Stimulated activated memory B cell treated with anti-CD40 and anti-IgM and Interleukin-4, amounts not matched to agents 10 μg/mL and 1 μg/mL and 100 μg/mL, for 72 hours (primary cell): ENCODE measurements at regions not wholly inside any gene's neighbourhood (a gene's known extent, or its start where the extent isn't known, plus 50 kb on each side); places are given as distances from the start of the nearest gene placed in this dataset.

Source experiments
- ATAC-seq: fragments of 150-1000 bp; cut with Tn5 transposase; 2 replicates; pipeline ENCODE4 v1.10.0; 2021
- H3K27ac Mint-ChIP-seq: one replicate; pipeline ENCODE4 v1.8.0; 2022; ENCODE audit warnings: mild to moderate bottlenecking, mixed read lengths
- H3K27me3 Mint-ChIP-seq: one replicate; pipeline ENCODE4 v1.8.0; 2022; ENCODE audit warnings: mixed read lengths
- H3K36me3 Mint-ChIP-seq: one replicate; pipeline ENCODE4 v1.8.0; 2022; ENCODE audit warnings: mixed read lengths
- H3K4me1 Mint-ChIP-seq: one replicate; pipeline ENCODE4 v1.8.0; 2022; ENCODE audit warnings: mixed read lengths
- H3K4me3 Mint-ChIP-seq: one replicate; pipeline ENCODE4 v1.8.0; 2022; ENCODE audit warnings: mild to moderate bottlenecking, moderate library complexity, mixed read lengths
- H3K9me3 Mint-ChIP-seq: one replicate; pipeline ENCODE4 v1.8.0; 2022; ENCODE audit warnings: mixed read lengths

GRCh38 chr7:46414946-46415345, 493.9 kb upstream of the IGFBP3 start:
- Mint-ChIP-seq H3K27ac (no peak overlapping the region), H3K36me3 (no peaks in the 10 kb centered on the region), H3K4me1 (no peaks in the 10 kb centered on the region), H3K9me3 (peaks cover 4% of the 10 kb centered on the region), H3K4me3 (no peak overlapping the region), H3K27me3 (no peaks in the 10 kb centered on the region)
- no peak for ATAC-seq

GRCh38 chr7:46411236-46411635, 490.2 kb upstream of the IGFBP3 start:
- Mint-ChIP-seq H3K4me1 (no peaks in the 10 kb centered on the region), H3K9me3 (peaks cover 4% of the 10 kb centered on the region), H3K27ac (no peak overlapping the region), H3K4me3 (no peak overlapping the region), H3K27me3 (no peaks in the 10 kb centered on the region), H3K36me3 (no peaks in the 10 kb centered on the region)
- ATAC-seq, result no peak

GRCh38 chr7:46407125-46407524, 486.1 kb upstream of the IGFBP3 start:
- Mint-ChIP-seq H3K27me3 (no peaks in the 10 kb centered on the region), H3K36me3 (no peaks in the 10 kb centered on the region), H3K4me3 (no peak overlapping the region), H3K9me3 (peaks cover 2% of the 10 kb centered on the region), H3K4me1 (no peaks in the 10 kb centered on the region), H3K27ac (no peak overlapping the region)
- no peak for ATAC-seq

GRCh38 chr7:46397591-46397990, 476.5 kb upstream of the IGFBP3 start:
- no peak overlapping the region for H3K4me3 Mint-ChIP-seq
- no peak overlapping the region for H3K27ac Mint-ChIP-seq
- ATAC-seq, result no peak
- H3K9me3 Mint-ChIP-seq, result peaks cover 13% of the 10 kb centered on the region
- H3K27me3 Mint-ChIP-seq, result no peaks in the 10 kb centered on the region
- H3K4me1 Mint-ChIP-seq, result no peaks in the 10 kb centered on the region
- no peaks in the 10 kb centered on the region for H3K36me3 Mint-ChIP-seq

GRCh38 chr7:46396481-46396880, 475.4 kb upstream of the IGFBP3 start:
- Mint-ChIP-seq H3K27me3 (no peaks in the 10 kb centered on the region), H3K36me3 (no peaks in the 10 kb centered on the region), H3K27ac (no peak overlapping the region), H3K9me3 (peaks cover 13% of the 10 kb centered on the region), H3K4me3 (no peak overlapping the region), H3K4me1 (no peaks in the 10 kb centered on the region)
- no peak for ATAC-seq

GRCh38 chr7:46393142-46393541, 472.1 kb upstream of the IGFBP3 start:
- Mint-ChIP-seq H3K4me3 (no peak overlapping the region), H3K36me3 (no peaks in the 10 kb centered on the region), H3K9me3 (peaks cover 10% of the 10 kb centered on the region), H3K27ac (no peak overlapping the region), H3K27me3 (no peaks in the 10 kb centered on the region), H3K4me1 (no peaks in the 10 kb centered on the region)
- ATAC-seq, result no peak

- H3K27me3 Mint-ChIP-seq, result no peaks in the 10 kb centered on the region
- H3K27ac Mint-ChIP-seq, result no peak overlapping the region
These were observed 470.4 kb upstream of the IGFBP3 start for GRCh38 chr7:46391231-46392201.

GRCh38 chr7:46390042-46390441, 469.0 kb upstream of the IGFBP3 start:
- H3K9me3 Mint-ChIP-seq, result peaks cover 7% of the 10 kb centered on the region
- H3K4me1 Mint-ChIP-seq, result no peaks in the 10 kb centered on the region
- H3K4me3 Mint-ChIP-seq, result no peak overlapping the region
- no peak for ATAC-seq
- H3K27me3 Mint-ChIP-seq, result no peaks in the 10 kb centered on the region
- H3K27ac Mint-ChIP-seq, result no peak overlapping the region
- no peaks in the 10 kb centered on the region for H3K36me3 Mint-ChIP-seq

More at GRCh38 chr7:46391231-46392201, 470.4 kb upstream of the IGFBP3 start:
- no peaks in the 10 kb centered on the region for H3K36me3 Mint-ChIP-seq
- peaks cover 7% of the 10 kb centered on the region for H3K9me3 Mint-ChIP-seq
- no peak for ATAC-seq
- H3K4me3 Mint-ChIP-seq, result no peak overlapping the region
- H3K4me1 Mint-ChIP-seq, result no peaks in the 10 kb centered on the region

GRCh38 chr7:46389146-46389545, 468.1 kb upstream of the IGFBP3 start:
- H3K9me3 Mint-ChIP-seq, result peaks cover 7% of the 10 kb centered on the region
- H3K4me1 Mint-ChIP-seq, result no peaks in the 10 kb centered on the region
- no peaks in the 10 kb centered on the region for H3K27me3 Mint-ChIP-seq
- ATAC-seq, result no peak
- no peaks in the 10 kb centered on the region for H3K36me3 Mint-ChIP-seq
- no peak overlapping the region for H3K27ac Mint-ChIP-seq
- H3K4me3 Mint-ChIP-seq, result no peak overlapping the region

- Mint-ChIP-seq H3K36me3 (no peaks in the 10 kb centered on the region), H3K27me3 (no peaks in the 10 kb centered on the region), H3K4me3 (no peak overlapping the region), H3K4me1 (no peaks in the 10 kb centered on the region), H3K9me3 (peaks cover 3% of the 10 kb centered on the region), H3K27ac (no peak overlapping the region)
- ATAC-seq, result no peak
These were observed 466.6 kb upstream of the IGFBP3 start for GRCh38 chr7:46387646-46388045.

GRCh38 chr7:46386428-46387399, 465.6 kb upstream of the IGFBP3 start:
- no peaks in the 10 kb centered on the region for H3K36me3 Mint-ChIP-seq
- ATAC-seq, result no peak

GRCh38 chr7:46385662-46386309, 464.7 kb upstream of the IGFBP3 start:
- no peak for ATAC-seq
- no peaks in the 10 kb centered on the region for H3K36me3 Mint-ChIP-seq

More at GRCh38 chr7:46386428-46387399, 465.6 kb upstream of the IGFBP3 start:
- Mint-ChIP-seq H3K4me3 (no peak overlapping the region), H3K4me1 (no peaks in the 10 kb centered on the region), H3K9me3 (no peaks in the 10 kb centered on the region), H3K27ac (no peak overlapping the region), H3K27me3 (no peaks in the 10 kb centered on the region)

GRCh38 chr7:46383605-46384004, 462.5 kb upstream of the IGFBP3 start:
- Mint-ChIP-seq H3K27ac (no peak overlapping the region), H3K27me3 (no peaks in the 10 kb centered on the region)
- no peak for ATAC-seq

More at GRCh38 chr7:46385662-46386309, 464.7 kb upstream of the IGFBP3 start:
- Mint-ChIP-seq H3K4me1 (no peaks in the 10 kb centered on the region), H3K27ac (no peak overlapping the region), H3K27me3 (no peaks in the 10 kb centered on the region), H3K9me3 (no peaks in the 10 kb centered on the region), H3K4me3 (no peak overlapping the region)

GRCh38 chr7:46369933-46370654, 449.0 kb upstream of the IGFBP3 start:
- H3K27ac Mint-ChIP-seq, result no peak overlapping the region
- no peak overlapping the region for H3K4me3 Mint-ChIP-seq
- ATAC-seq, result no peak
- peaks cover 5% of the 10 kb centered on the region for H3K9me3 Mint-ChIP-seq
- no peaks in the 10 kb centered on the region for H3K27me3 Mint-ChIP-seq
- H3K4me1 Mint-ChIP-seq, result no peaks in the 10 kb centered on the region
- no peaks in the 10 kb centered on the region for H3K36me3 Mint-ChIP-seq

More at GRCh38 chr7:46383605-46384004, 462.5 kb upstream of the IGFBP3 start:
- H3K9me3 Mint-ChIP-seq, result no peaks in the 10 kb centered on the region
- no peaks in the 10 kb centered on the region for H3K4me1 Mint-ChIP-seq
- no peak overlapping the region for H3K4me3 Mint-ChIP-seq
- no peaks in the 10 kb centered on the region for H3K36me3 Mint-ChIP-seq
